ENCODE measurements at regions not wholly inside any gene's neighbourhood (a gene's known extent, or its start where the extent isn't known, plus 50 kb on each side); places are given as distances from the start of the nearest gene placed in this dataset.
A peak's percentile ranks its signal among the peaks of the same experiment; 100 is the strongest.

- Mint-ChIP-seq H3K9me3 (ENCODE audit: unreplicated experiment) (no peaks in the 10 kb centered on the region), H3K27me3 (ENCODE audit: unreplicated experiment) (peaks cover 54% of the 10 kb centered on the region), H3K4me3 (ENCODE audit: unreplicated experiment) (peak overlapping the region; percentile 10)
These were observed 134.0 kb downstream of the TPRA1 start for GRCh38 chr3:127456471-127457093.

GRCh38 chr3:127455541-127456450 lies 134.7 kb downstream of the TPRA1 start:
- peak; percentile 92 for DNase-seq (ENCODE audit: extremely low spot score, unreplicated experiment)
- no peak overlapping the region for H3K27ac Mint-ChIP-seq (ENCODE audit: unreplicated experiment)
- H3K4me1 Mint-ChIP-seq (ENCODE audit: unreplicated experiment): peaks cover 15% of the 10 kb centered on the region
- no peaks in the 10 kb centered on the region for H3K36me3 Mint-ChIP-seq (ENCODE audit: unreplicated experiment)
- peaks cover 54% of the 10 kb centered on the region for H3K27me3 Mint-ChIP-seq (ENCODE audit: unreplicated experiment)
- no peaks in the 10 kb centered on the region for H3K9me3 Mint-ChIP-seq (ENCODE audit: unreplicated experiment)
- peak overlapping the region; percentile 55 for H3K4me3 Mint-ChIP-seq (ENCODE audit: unreplicated experiment)
- peak; percentile 100 for TF ChIP-seq CTCF (IDR thresholded peaks at IDR 0.05)

More at GRCh38 chr3:127456471-127457093, 134.0 kb downstream of the TPRA1 start:
- H3K27ac Mint-ChIP-seq (ENCODE audit: unreplicated experiment): no peak overlapping the region
- H3K4me1 Mint-ChIP-seq (ENCODE audit: unreplicated experiment): peaks cover 15% of the 10 kb centered on the region
- no peak for TF ChIP-seq CTCF (IDR thresholded peaks at IDR 0.05)
- no peaks in the 10 kb centered on the region for H3K36me3 Mint-ChIP-seq (ENCODE audit: unreplicated experiment)
- no peak for DNase-seq (ENCODE audit: extremely low spot score, unreplicated experiment)

- no peaks in the 10 kb centered on the region for H3K9me3 Mint-ChIP-seq (ENCODE audit: unreplicated experiment)
- no peak for DNase-seq (ENCODE audit: extremely low spot score, unreplicated experiment)
- H3K27me3 Mint-ChIP-seq (ENCODE audit: unreplicated experiment): peaks cover 56% of the 10 kb centered on the region
- TF ChIP-seq CTCF (IDR thresholded peaks at IDR 0.05): no peak
- no peak overlapping the region for H3K27ac Mint-ChIP-seq (ENCODE audit: unreplicated experiment)
- H3K36me3 Mint-ChIP-seq (ENCODE audit: unreplicated experiment): no peaks in the 10 kb centered on the region
- H3K4me3 Mint-ChIP-seq (ENCODE audit: unreplicated experiment): peak overlapping the region; percentile 55
- peaks cover 15% of the 10 kb centered on the region for H3K4me1 Mint-ChIP-seq (ENCODE audit: unreplicated experiment)
These were observed 135.6 kb downstream of the TPRA1 start for GRCh38 chr3:127454968-127455367.

- TF ChIP-seq CTCF (IDR thresholded peaks at IDR 0.05): no peak
- peak; percentile 62 for DNase-seq (ENCODE audit: extremely low spot score, unreplicated experiment)
- H3K4me3 Mint-ChIP-seq (ENCODE audit: unreplicated experiment): no peak overlapping the region
- H3K36me3 Mint-ChIP-seq (ENCODE audit: unreplicated experiment): no peaks in the 10 kb centered on the region
- H3K9me3 Mint-ChIP-seq (ENCODE audit: unreplicated experiment): no peaks in the 10 kb centered on the region
- no peak overlapping the region for H3K27ac Mint-ChIP-seq (ENCODE audit: unreplicated experiment)
- peaks cover 15% of the 10 kb centered on the region for H3K4me1 Mint-ChIP-seq (ENCODE audit: unreplicated experiment)
- H3K27me3 Mint-ChIP-seq (ENCODE audit: unreplicated experiment): peaks cover 49% of the 10 kb centered on the region
These were observed 136.5 kb downstream of the TPRA1 start for GRCh38 chr3:127454051-127454450.

GRCh38 chr3:127452321-127452821 lies 138.2 kb downstream of the TPRA1 start:
- H3K27me3 Mint-ChIP-seq (ENCODE audit: unreplicated experiment): peaks cover 41% of the 10 kb centered on the region

More at GRCh38 chr3:127452321-127452821, 138.2 kb downstream of the TPRA1 start:
- peak; percentile 78 for DNase-seq (ENCODE audit: extremely low spot score, unreplicated experiment)
- Mint-ChIP-seq H3K4me1 (ENCODE audit: unreplicated experiment) (peaks cover 15% of the 10 kb centered on the region), H3K27ac (ENCODE audit: unreplicated experiment) (no peak overlapping the region), H3K36me3 (ENCODE audit: unreplicated experiment) (no peaks in the 10 kb centered on the region), H3K4me3 (ENCODE audit: unreplicated experiment) (no peak overlapping the region), H3K9me3 (ENCODE audit: unreplicated experiment) (no peaks in the 10 kb centered on the region)
- no peak for TF ChIP-seq CTCF (IDR thresholded peaks at IDR 0.05)

Data from osteocyte (in vitro differentiated cells).